ENCODE measurements at regions not wholly inside any gene's neighbourhood (a gene's known extent, or its start where the extent isn't known, plus 50 kb on each side); places are given as distances from the start of the nearest gene placed in this dataset.
A peak's percentile ranks its signal among the peaks of the same experiment; 100 is the strongest.
"Not testable (repeated sequence)": the region's sequence is repeated elsewhere in the genome, so short reads cannot be mapped to it uniquely, and the experiment has no call there.

GRCh38 chr1:110260194-110260593, 50.1 kb downstream of the KCNC4 start:
- no peak for DNase-seq

- DNase-seq: no peak
These were observed 52.2 kb downstream of the KCNC4 start for GRCh38 chr1:110262296-110262695.

- DNase-seq: peak; percentile 37
These were observed 52.9 kb downstream of the KCNC4 start for GRCh38 chr1:110262846-110263631.

- no peak for DNase-seq
These were observed 54.3 kb downstream of the KCNC4 start for GRCh38 chr1:110264430-110264829.

GRCh38 chr1:110265186-110265585, 55.1 kb downstream of the KCNC4 start:
- DNase-seq: no peak

- peak; percentile 72 for DNase-seq
These were observed 56.7 kb downstream of the KCNC4 start for GRCh38 chr1:110266834-110267233.

GRCh38 chr1:110267260-110267659, 57.1 kb downstream of the KCNC4 start:
- DNase-seq: no peak

- no peak for DNase-seq
These were observed 61.9 kb downstream of the KCNC4 start for GRCh38 chr1:110272045-110272444.

- not testable (repeated sequence) for DNase-seq
These were observed 63.7 kb downstream of the KCNC4 start for GRCh38 chr1:110273832-110274231.

- no peak for DNase-seq
These were observed 59.1 kb upstream of the RBM15 start for GRCh38 chr1:110280126-110280525.

- no peak for DNase-seq
These were observed 58.4 kb upstream of the RBM15 start for GRCh38 chr1:110280804-110281203.

GRCh38 chr1:110281363-110282290, 57.5 kb upstream of the RBM15 start:
- peak; percentile 90 for DNase-seq

GRCh38 chr1:110282395-110282794, 56.8 kb upstream of the RBM15 start:
- DNase-seq: no peak

- no peak for DNase-seq
These were observed 55.5 kb upstream of the RBM15 start for GRCh38 chr1:110283677-110284076.

GRCh38 chr1:110285316-110285715, 53.9 kb upstream of the RBM15 start:
- DNase-seq: no peak

GRCh38 chr1:110286564-110286963, 52.6 kb upstream of the RBM15 start:
- no peak for DNase-seq

GRCh38 chr1:110288111-110288510, 51.1 kb upstream of the RBM15 start:
- no peak for DNase-seq
